HUES6 (cell line): ENCODE measurements at regions not wholly inside any gene's neighbourhood (a gene's known extent, or its start where the extent isn't known, plus 50 kb on each side); places are given as distances from the start of the nearest gene placed in this dataset.
A peak's percentile ranks its signal among the peaks of the same experiment; 100 is the strongest.

Source experiments
- H3K27ac ChIP-seq: 2 replicates; pipeline ENCODE4 v1.7.0; 2013; ENCODE audit warnings: low read depth, mild to moderate bottlenecking, low read length, inconsistent platforms
- H3K27me3 ChIP-seq: 2 replicates; pipeline ENCODE4 v1.6.1; 2013; ENCODE audit warnings: low read length; ENCODE audit not compliant: control insufficient read depth, insufficient read depth
- H3K36me3 ChIP-seq: 2 replicates; pipeline ENCODE4 v1.6.1; 2013; ENCODE audit warnings: low read length; ENCODE audit not compliant: control insufficient read depth, insufficient read depth
- H3K4me1 ChIP-seq: 2 replicates; pipeline ENCODE4 v1.6.1; 2013; ENCODE audit warnings: low read length; ENCODE audit not compliant: control insufficient read depth, insufficient read depth
- H3K4me3 ChIP-seq: 2 replicates; pipeline ENCODE4 v1.5.1; 2013; ENCODE audit warnings: low read depth, low read length
- H3K9ac ChIP-seq: one replicate; pipeline ENCODE4 v1.6.1; 2013; ENCODE audit warnings: mild to moderate bottlenecking, low read length
- H3K9me3 ChIP-seq: 2 replicates; pipeline ENCODE4 v1.6.1; 2013; ENCODE audit warnings: low read depth, low read length; ENCODE audit not compliant: control insufficient read depth, insufficient read depth

GRCh38 chr3:163929069-163929652 is 1149.1 kb downstream of the SI start:
- 0 out of 2 replicates have a peak, but pooled peaks cover 5% of the 10 kb centered on the region for H3K4me1 ChIP-seq
- no peak overlapping the region for H3K4me3 ChIP-seq
- H3K36me3 ChIP-seq = no peaks in the 10 kb centered on the region
- H3K27me3 ChIP-seq = no peaks in the 10 kb centered on the region
- H3K27ac ChIP-seq = no peak overlapping the region
- H3K9me3 ChIP-seq = no peaks in the 10 kb centered on the region
- H3K9ac ChIP-seq = no peak overlapping the region

GRCh38 chr3:163927521-163927920 is 1150.8 kb downstream of the SI start:
- H3K9me3 ChIP-seq = no peaks in the 10 kb centered on the region
- no peaks in the 10 kb centered on the region for H3K27me3 ChIP-seq
- H3K9ac ChIP-seq = no peak overlapping the region
- H3K4me3 ChIP-seq = no peak overlapping the region
- no peak overlapping the region for H3K27ac ChIP-seq
- no peaks in the 10 kb centered on the region for H3K36me3 ChIP-seq
- H3K4me1 ChIP-seq = 0 out of 2 replicates have a peak, but pooled peaks cover 5% of the 10 kb centered on the region

GRCh38 chr3:163924600-163924999 is 1153.7 kb downstream of the SI start:
- Histone ChIP-seq H3K27me3 (no peaks in the 10 kb centered on the region), H3K4me3 (no peak overlapping the region), H3K9me3 (peaks cover 5% of the 10 kb centered on the region; the same call in 1 of the 2 replicates), H3K9ac (no peak overlapping the region), H3K27ac (no peak overlapping the region), H3K36me3 (no peaks in the 10 kb centered on the region), H3K4me1 (0 out of 2 replicates have a peak, but pooled peaks cover 5% of the 10 kb centered on the region)

- Histone ChIP-seq H3K9me3 (peaks cover 5% of the 10 kb centered on the region; the same call in 1 of the 2 replicates), H3K4me1 (peaks cover 5% of the 10 kb centered on the region), H3K9ac (no peak overlapping the region), H3K27me3 (no peaks in the 10 kb centered on the region), H3K36me3 (no peaks in the 10 kb centered on the region), H3K4me3 (no peak overlapping the region), H3K27ac (no peak overlapping the region)
These were observed 1159.1 kb downstream of the SI start for GRCh38 chr3:163919154-163919553.

- H3K4me3 ChIP-seq = no peak overlapping the region
- peaks cover 5% of the 10 kb centered on the region; the same call in 1 of the 2 replicates for H3K9me3 ChIP-seq
- H3K36me3 ChIP-seq = no peaks in the 10 kb centered on the region; the same call in 1 of the 2 replicates
- H3K4me1 ChIP-seq = peaks cover 9% of the 10 kb centered on the region
- no peak overlapping the region for H3K27ac ChIP-seq
- H3K27me3 ChIP-seq = no peaks in the 10 kb centered on the region
- no peak overlapping the region for H3K9ac ChIP-seq
These were observed 1161.4 kb downstream of the SI start for GRCh38 chr3:163916596-163917560.

- Histone ChIP-seq H3K4me1 (peaks cover 9% of the 10 kb centered on the region), H3K27ac (no peak overlapping the region; the same call in 1 of the 2 replicates), H3K36me3 (peaks cover 5% of the 10 kb centered on the region; the same call in 1 of the 2 replicates), H3K4me3 (no peak overlapping the region), H3K27me3 (no peaks in the 10 kb centered on the region), H3K9ac (no peak overlapping the region), H3K9me3 (peaks cover 3% of the 10 kb centered on the region; the same call in 1 of the 2 replicates)
These were observed 1163.0 kb downstream of the SI start for GRCh38 chr3:163915280-163915679.

GRCh38 chr3:163914567-163914966 is 1163.7 kb downstream of the SI start:
- peaks cover 9% of the 10 kb centered on the region for H3K4me1 ChIP-seq
- no peaks in the 10 kb centered on the region for H3K27me3 ChIP-seq
- no peak overlapping the region; the same call in 1 of the 2 replicates for H3K4me3 ChIP-seq
- H3K36me3 ChIP-seq = peaks cover 5% of the 10 kb centered on the region; the same call in 1 of the 2 replicates
- H3K9ac ChIP-seq = no peak overlapping the region
- peak overlapping the region; percentile 87 for H3K27ac ChIP-seq
- no peaks in the 10 kb centered on the region for H3K9me3 ChIP-seq

GRCh38 chr3:163891771-163892170 is 1186.5 kb downstream of the SI start:
- Histone ChIP-seq H3K27ac (no peak overlapping the region), H3K9me3 (no peaks in the 10 kb centered on the region), H3K4me3 (no peak overlapping the region), H3K36me3 (no peaks in the 10 kb centered on the region), H3K27me3 (no peaks in the 10 kb centered on the region), H3K9ac (no peak overlapping the region), H3K4me1 (peaks cover 5% of the 10 kb centered on the region; the same call in 1 of the 2 replicates)

GRCh38 chr3:163890661-163891060 is 1187.6 kb downstream of the SI start:
- Histone ChIP-seq H3K4me3 (no peak overlapping the region), H3K27ac (no peak overlapping the region), H3K4me1 (peaks cover 5% of the 10 kb centered on the region; the same call in 1 of the 2 replicates), H3K36me3 (no peaks in the 10 kb centered on the region), H3K9ac (no peak overlapping the region), H3K27me3 (no peaks in the 10 kb centered on the region), H3K9me3 (no peaks in the 10 kb centered on the region)

- Histone ChIP-seq H3K36me3 (no peaks in the 10 kb centered on the region), H3K27me3 (no peaks in the 10 kb centered on the region), H3K4me3 (no peak overlapping the region), H3K4me1 (no peaks in the 10 kb centered on the region), H3K9me3 (peaks cover 28% of the 10 kb centered on the region), H3K27ac (no peak overlapping the region), H3K9ac (no peak overlapping the region)
These were observed 1199.1 kb downstream of the SI start for GRCh38 chr3:163879172-163879571.

GRCh38 chr3:163878396-163878795 is 1199.9 kb downstream of the SI start:
- Histone ChIP-seq H3K9me3 (peaks cover 28% of the 10 kb centered on the region), H3K27ac (no peak overlapping the region), H3K36me3 (no peaks in the 10 kb centered on the region), H3K4me3 (no peak overlapping the region), H3K4me1 (no peaks in the 10 kb centered on the region), H3K9ac (no peak overlapping the region), H3K27me3 (no peaks in the 10 kb centered on the region)
